ENCODE measurements at regions not wholly inside any gene's neighbourhood (a gene's known extent, or its start where the extent isn't known, plus 50 kb on each side); places are given as distances from the start of the nearest gene placed in this dataset.
"Not testable (repeated sequence)": the region's sequence is repeated elsewhere in the genome, so short reads cannot be mapped to it uniquely, and the experiment has no call there.

DNA sequence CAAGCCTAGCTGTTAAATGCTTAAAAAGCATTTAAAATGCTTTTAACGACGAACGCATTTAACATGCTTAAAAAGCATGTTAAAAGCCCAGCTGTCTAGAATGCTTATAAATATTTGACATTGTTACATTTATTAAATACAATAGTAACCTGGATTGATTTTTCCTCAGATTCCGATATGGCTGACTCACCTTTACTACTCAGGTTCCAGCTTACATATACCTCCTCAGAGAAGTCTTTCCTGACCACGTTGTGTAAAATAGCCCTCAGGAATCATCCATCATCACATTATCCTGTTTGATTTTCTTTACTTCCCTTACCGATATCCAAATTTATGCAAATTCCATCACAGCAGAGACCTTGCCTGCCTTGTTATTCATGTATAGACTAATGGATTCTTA lies 51.4 kb downstream of the SLC41A2 start:
- no peak for DNase-seq

- not testable (repeated sequence) for DNase-seq
Measured at GRCh38 chr12:104905446-104905845, 52.6 kb downstream of the SLC41A2 start.

GRCh38 chr12:104903648-104904423 lies 54.3 kb downstream of the SLC41A2 start:
- no peak for DNase-seq

- no peak for DNase-seq
Measured at GRCh38 chr12:104902125-104902524, 56.0 kb downstream of the SLC41A2 start.

DNA sequence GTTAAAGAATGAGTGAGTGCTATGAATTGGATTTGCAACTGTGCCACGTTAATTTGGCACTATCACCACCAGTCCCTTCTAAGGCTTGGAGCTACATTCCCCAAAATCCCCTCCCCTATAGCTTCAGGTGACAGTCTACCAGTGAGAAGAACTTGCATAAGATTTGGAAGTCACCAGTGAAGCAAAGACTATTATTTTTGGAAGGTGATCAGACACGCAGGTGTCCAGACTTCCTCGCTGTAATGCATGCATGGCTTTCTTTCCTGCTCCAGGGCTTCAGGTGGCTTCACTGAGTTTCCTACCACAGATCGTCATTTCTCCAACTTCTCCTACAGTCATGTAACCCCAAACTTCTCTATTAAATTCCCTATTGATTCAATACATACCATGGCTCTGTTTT lies 61.4 kb downstream of the SLC41A2 start:
- no peak for DNase-seq

DNA sequence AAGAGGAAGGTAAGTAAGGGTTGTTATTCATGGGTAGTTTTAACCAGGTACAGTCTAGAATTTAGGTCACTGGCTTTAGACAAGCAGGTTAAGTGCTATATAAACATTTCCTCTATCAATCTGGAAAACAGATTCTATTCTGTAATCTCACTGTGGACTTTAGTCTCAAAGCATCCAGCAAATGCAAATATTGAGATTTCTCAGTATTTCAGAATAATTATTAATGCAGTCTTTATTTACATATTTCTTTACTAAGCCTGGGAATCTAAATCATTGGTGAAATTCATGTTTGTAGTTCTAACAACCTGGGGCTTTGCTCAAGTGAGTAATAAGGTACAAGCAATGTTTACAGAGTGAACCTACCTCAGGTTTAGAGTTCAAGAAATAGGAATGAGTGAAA lies 61.9 kb downstream of the SLC41A2 start:
- no peak for DNase-seq

DNA sequence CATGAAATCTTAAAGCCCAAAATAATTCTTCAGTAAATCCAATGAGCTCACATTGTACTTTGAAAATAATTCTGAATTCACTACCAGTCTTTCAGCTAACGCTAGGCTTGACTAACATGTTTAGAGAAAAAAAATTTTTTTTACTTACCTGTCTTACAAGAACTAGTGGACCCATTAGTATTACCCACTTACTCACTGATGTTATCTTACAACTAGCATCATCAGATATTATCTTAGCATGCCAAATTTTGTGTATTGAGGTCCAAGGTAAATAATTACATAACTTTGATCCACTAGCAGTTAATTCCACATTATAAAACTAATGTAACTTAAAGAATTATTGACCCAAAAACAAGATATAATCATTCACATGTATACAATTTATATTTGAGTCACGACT lies 62.7 kb downstream of the SLC41A2 start:
- DNase-seq: no peak

GRCh38 chr12:104890476-104891096 lies 67.5 kb downstream of the SLC41A2 start:
- DNase-seq: no peak

DNA sequence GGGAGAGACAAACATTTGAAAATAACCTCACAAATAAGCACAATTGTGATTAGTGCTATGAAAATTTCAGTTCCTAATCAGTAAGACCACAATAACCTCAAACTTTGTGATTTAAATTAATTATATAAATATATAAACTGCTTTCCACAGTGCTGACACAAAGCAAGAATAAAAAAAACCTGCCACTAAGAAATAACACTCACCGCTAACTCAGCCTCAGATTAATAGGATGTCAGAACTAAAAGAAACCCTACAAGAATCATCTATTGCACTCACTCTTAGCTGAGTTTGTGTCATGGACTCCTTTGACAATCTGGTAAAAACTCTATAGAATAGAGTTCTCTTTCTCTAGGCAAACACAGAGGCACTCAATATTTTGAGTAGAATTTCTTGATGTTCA lies 68.4 kb downstream of the SLC41A2 start:
- no peak for DNase-seq

GRCh38 chr12:104888892-104889291 lies 69.2 kb downstream of the SLC41A2 start:
- DNase-seq: no peak

DNA sequence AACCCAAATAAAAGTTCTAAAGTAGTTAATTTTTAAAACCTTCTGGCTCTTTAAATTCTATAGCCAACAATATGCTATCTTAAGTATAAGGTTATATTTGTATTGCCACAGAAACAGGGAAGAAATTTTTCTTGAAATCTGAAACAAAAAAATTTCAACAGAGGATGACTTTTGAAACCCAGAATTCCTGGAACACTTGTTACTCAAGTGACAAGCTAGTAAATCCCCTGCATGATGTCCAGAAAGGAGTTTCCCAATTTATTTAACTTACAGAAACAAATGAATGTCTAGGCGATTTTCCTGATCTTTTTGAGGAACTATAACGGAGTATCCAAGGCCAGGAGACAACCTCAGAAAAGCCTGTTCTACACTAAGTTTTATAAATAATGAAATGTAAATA lies 69.6 kb downstream of the SLC41A2 start:
- DNase-seq: no peak

GRCh38 chr12:104887452-104887851 lies 70.6 kb downstream of the SLC41A2 start:
- DNase-seq: no peak

- no peak for DNase-seq
Measured at GRCh38 chr12:104886418-104887401, 71.4 kb downstream of the SLC41A2 start.

- not testable (repeated sequence) for DNase-seq
Measured at GRCh38 chr12:104878858-104879257, 79.2 kb downstream of the SLC41A2 start.

GRCh38 chr12:104877103-104877705 lies 80.9 kb downstream of the SLC41A2 start:
- peak; percentile 40 for DNase-seq

DNA sequence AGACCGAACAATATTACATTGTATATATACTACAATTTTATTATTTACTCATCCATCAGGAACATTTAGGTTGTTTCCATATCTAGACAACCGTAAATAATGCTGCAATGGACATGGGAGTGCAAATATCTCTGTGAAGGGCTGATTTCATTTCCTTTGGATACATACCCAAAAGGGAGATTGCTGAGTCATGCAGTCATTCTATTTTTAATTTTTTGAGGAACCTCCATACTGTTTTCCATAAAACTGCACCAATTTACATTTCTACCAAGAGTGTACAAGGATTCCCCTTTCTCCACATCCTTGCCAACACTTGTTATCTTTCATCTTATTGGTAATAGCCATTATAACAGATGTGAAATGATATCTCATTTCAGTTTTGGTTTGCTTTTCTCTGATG lies 84.7 kb downstream of the SLC41A2 start:
- DNase-seq: no peak

- DNase-seq: no peak
Measured at GRCh38 chr12:104870797-104871196, 87.3 kb downstream of the SLC41A2 start.

- no peak for DNase-seq
Measured at GRCh38 chr12:104866291-104866690, 91.8 kb downstream of the SLC41A2 start.

DNA sequence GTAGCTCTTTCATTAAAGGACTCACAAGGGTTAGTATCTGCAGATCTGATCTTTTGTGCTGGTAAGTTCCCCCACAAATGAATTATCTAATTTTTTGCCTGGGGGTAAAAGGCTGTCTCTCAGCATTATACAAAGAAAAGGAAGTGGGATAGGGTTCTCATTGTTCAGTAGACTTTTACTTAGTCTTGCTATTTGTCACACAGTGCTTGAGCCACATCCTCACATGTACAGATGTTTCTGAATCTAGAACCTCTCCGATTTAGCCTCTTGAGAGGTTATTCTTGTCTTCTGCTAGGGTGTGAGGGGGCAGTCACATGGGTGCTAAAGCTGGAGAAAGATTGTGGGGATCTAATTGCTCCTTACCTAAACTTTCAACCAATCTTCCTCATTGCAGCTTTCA lies 93.0 kb downstream of the SLC41A2 start:
- DNase-seq: no peak

GRCh38 chr12:104864668-104865067 lies 93.4 kb downstream of the SLC41A2 start:
- DNase-seq: no peak

DNA sequence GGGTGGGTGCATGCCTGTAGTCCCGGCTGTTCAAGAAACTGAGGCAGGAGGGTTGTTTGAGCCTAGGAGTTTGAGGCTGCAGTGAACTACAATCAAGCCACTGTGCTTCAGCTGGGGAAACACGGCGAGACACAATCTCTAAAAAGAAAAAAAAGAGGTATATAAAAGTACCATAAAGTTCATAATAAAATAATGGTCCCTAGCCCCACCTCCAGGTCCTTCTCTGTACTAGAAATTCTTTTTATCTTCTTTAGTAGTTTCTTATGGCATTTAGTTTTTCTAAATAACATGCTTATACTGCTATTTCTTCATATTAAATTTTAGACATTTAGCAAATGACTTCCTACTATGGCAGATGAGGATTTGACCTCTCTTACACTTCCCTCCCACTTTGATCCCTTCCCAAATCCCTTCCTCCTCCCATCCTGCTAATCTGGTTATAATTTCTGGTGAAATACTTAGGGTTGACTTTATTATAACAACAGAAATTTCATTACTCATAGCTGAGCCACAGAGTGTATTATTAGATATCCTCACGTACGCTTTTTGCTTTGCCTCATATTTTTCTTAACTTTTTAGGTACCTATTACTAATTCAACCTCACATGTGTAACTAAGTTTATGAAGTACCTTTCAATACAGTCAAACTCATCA lies 94.7 kb downstream of the SLC41A2 start:
- no peak for DNase-seq
